EH (cell line): ENCODE measurements at regions not wholly inside any gene's neighbourhood (a gene's known extent, or its start where the extent isn't known, plus 50 kb on each side); places are given as distances from the start of the nearest gene placed in this dataset.
A peak's percentile ranks its signal among the peaks of the same experiment; 100 is the strongest.

Source experiments
- DNase-seq: peaks from one replicate; pipeline ENCODE4 v3.0.0-alpha.2; 2015; ENCODE audit warnings: low read depth

DNA sequence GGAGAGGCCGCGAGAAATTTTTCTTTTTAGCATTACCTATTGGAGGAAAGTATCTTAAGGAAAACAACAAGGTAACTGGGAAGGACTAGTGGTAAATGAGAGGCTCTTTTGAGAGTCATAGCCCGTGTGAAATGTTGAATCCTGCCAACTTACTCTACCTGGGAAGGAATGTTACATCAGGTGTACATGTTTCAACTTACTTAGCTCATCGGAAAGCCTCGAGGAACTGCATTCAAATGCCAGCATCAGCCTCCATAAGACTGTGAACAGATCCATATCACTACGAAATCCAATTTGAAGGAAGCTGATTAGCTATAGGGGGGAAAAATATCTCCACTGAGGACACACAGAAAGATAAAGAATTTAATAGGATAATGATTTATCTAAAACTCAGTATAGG lies 72.3 kb upstream of the PDZRN3 start:
- no peak for DNase-seq

GRCh38 chr3:73695841-73696240 lies 71.1 kb upstream of the PDZRN3 start:
- no peak for DNase-seq

GRCh38 chr3:73694983-73695757 lies 70.4 kb upstream of the PDZRN3 start:
- DNase-seq = peak; percentile 59

- peak; percentile 82 for DNase-seq
Observed at GRCh38 chr3:73687106-73688004, 62.6 kb upstream of the PDZRN3 start.

DNA sequence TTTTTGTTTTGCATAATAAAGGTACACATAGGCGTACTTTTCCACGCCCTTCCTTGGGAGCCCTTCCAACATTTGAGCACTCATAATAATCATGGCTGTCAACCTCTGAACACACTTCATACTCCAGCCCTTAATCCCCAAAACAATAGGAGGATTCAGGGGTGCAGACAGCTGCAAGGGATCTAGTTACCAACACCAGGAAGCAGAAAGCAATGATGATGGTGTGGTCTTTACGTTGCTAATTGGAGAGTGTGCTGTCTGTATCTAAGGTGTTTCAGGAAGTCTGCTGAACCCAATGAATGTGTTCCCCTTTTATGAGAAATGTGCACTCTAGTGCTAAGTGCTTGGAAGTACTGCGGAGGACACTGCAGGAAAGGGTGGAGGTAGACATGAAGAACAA lies 60.3 kb upstream of the PDZRN3 start:
- DNase-seq = no peak

DNA sequence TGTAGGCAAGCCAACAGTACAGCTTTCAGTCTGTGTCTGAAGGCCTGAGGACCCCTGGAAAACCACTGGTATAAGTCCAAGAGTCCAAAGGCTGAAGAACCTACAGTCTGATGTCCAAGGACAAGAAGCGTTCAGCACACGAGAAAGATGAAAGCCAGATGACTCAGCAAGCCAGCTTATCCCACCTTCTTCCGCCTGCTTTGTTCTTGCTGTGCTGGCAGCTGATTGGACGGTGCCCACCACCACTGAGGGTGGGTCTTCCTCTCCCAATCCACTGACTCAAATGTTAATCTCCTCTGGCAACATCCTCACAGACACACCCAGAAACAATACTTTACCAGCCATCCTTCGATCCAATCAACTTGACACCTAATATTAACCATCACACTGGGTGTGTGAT lies 59.0 kb upstream of the PDZRN3 start:
- DNase-seq = no peak

DNA sequence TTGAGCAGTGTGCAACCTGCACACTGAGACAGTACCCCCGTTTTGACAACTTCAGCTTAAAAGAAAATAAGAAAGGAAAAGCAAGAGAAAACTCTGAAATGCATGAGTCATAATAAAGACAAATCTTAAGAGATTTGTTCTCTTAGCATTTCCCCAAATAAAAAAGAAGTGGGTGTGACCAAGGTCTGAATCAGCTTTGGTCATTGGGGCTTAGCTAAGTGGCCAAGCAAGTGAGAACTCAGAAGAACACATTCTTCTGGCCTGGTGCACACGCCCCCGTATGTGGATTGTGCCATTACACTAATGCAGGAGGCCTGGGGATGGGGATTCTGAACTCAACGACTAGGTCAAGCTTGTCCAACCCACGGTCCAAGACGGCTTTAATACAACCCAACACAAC lies 56.9 kb upstream of the PDZRN3 start:
- peak; percentile 80 for DNase-seq

GRCh38 chr3:73681198-73681597 lies 56.5 kb upstream of the PDZRN3 start:
- no peak for DNase-seq

- DNase-seq = no peak
Observed at GRCh38 chr3:73680391-73681095, 55.8 kb upstream of the PDZRN3 start.

DNA sequence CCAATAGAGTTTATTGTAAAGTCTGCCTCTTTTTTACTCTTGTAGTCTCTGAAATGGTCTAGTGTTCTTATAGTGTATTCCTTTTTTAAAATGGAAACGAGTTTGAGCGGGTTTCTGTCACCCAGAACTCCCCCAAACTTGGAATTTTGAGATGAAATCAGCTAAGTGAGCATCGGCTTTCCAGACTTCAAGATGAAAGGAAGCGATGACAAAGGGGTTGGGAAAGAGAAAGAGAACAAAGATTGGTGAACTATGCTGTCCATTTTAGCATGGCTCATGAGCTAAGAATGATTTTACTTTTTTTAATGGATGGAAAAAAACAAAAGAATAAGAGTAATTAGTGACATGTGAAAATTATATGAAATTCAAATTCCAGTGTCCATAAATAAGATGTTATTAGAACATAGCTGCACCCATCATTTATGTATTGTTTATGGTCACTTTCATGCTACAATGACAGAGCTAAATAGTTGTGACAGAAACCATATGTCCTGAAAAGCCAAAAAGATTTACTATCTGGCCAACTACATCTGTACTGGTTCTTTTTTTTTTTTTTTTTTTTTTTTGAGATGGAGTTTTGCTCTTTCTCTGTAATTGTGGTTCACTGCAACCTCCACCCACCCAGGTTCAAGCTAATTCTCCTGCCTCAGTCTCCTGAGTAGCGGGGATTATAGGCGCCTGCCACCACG lies 52.7 kb upstream of the PDZRN3 start:
- no peak for DNase-seq
